HFFc6 (cell line): ENCODE measurements at regions not wholly inside any gene's neighbourhood (a gene's known extent, or its start where the extent isn't known, plus 50 kb on each side); places are given as distances from the start of the nearest gene placed in this dataset.

Source experiments
- DNase-seq: peaks from one replicate; pipeline ENCODE4 v3.0.0-alpha.2; 2018
- H3K27ac Mint-ChIP-seq: 2 replicates; pipeline ENCODE4 v1.8.0; 2020; ENCODE audit warnings: mild to moderate bottlenecking, mixed read lengths
- H3K27me3 Mint-ChIP-seq: 2 replicates; pipeline ENCODE4 v1.8.0; 2021; ENCODE audit warnings: mild to moderate bottlenecking, moderate library complexity, mixed read lengths; ENCODE audit not compliant: insufficient read depth
- H3K36me3 Mint-ChIP-seq: 2 replicates; pipeline ENCODE4 v1.8.0; 2021; ENCODE audit warnings: low read depth, mixed read lengths
- H3K4me1 Mint-ChIP-seq: 2 replicates; pipeline ENCODE4 v1.8.0; 2020; ENCODE audit warnings: low read depth, mixed read lengths
- H3K4me3 Mint-ChIP-seq: 2 replicates; pipeline ENCODE4 v1.8.0; 2020; ENCODE audit warnings: mild to moderate bottlenecking, moderate library complexity, mixed read lengths
- H3K9me3 Mint-ChIP-seq: 2 replicates; pipeline ENCODE4 v1.8.0; 2020; ENCODE audit warnings: mild to moderate bottlenecking, mixed read lengths
- TF ChIP-seq, protein P1 (sequence below): fragments of 200-600 bp; sonication (generic); IDR thresholded peaks from 2 replicates; pipeline ENCODE4 v1.5.0; 2021; ENCODE audit warnings: antibody characterized with exemption, mild to moderate bottlenecking

DNA sequence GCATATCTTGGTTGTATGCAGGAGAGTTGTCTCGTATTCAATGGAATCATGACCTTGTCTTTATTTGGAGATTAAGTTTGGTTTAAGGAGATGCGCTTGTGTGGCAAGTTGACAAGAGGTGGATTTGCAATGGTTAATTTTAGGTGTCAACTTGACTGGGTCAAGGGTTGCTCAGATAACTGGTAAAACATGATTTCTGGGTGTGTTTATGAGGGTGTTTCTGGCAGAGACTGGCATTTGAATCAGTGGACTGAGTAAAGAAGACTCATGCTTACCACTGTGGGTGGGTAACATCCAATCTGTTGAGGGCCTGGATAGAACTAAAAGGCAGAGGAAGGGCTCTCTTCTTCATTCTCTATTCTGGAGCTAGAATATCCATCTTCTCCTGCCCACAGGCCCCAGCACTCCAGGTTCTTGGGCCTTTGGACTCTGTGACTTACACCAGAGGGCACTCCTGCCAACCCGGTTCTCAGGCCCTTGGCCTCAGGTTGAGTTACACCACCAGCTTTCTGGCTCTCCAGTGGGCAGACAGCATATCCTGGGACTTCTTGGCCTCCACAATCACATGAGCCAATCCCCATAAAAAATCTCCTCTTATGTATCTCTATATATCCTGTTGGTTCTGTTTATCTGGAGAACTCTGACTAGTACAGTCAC lies 141.5 kb upstream of the ARID2 start:
- H3K36me3 Mint-ChIP-seq, result no peaks in the 10 kb centered on the region
- DNase-seq, result no peak
- H3K27me3 Mint-ChIP-seq, result peaks cover 23% of the 10 kb centered on the region
- no peak overlapping the region for H3K27ac Mint-ChIP-seq
- H3K9me3 Mint-ChIP-seq, result no peaks in the 10 kb centered on the region
- H3K4me1 Mint-ChIP-seq, result no peaks in the 10 kb centered on the region
- no peak overlapping the region for H3K4me3 Mint-ChIP-seq
- TF ChIP-seq, protein P1, sequence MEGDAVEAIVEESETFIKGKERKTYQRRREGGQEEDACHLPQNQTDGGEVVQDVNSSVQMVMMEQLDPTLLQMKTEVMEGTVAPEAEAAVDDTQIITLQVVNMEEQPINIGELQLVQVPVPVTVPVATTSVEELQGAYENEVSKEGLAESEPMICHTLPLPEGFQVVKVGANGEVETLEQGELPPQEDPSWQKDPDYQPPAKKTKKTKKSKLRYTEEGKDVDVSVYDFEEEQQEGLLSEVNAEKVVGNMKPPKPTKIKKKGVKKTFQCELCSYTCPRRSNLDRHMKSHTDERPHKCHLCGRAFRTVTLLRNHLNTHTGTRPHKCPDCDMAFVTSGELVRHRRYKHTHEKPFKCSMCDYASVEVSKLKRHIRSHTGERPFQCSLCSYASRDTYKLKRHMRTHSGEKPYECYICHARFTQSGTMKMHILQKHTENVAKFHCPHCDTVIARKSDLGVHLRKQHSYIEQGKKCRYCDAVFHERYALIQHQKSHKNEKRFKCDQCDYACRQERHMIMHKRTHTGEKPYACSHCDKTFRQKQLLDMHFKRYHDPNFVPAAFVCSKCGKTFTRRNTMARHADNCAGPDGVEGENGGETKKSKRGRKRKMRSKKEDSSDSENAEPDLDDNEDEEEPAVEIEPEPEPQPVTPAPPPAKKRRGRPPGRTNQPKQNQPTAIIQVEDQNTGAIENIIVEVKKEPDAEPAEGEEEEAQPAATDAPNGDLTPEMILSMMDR, result no peak

DNA sequence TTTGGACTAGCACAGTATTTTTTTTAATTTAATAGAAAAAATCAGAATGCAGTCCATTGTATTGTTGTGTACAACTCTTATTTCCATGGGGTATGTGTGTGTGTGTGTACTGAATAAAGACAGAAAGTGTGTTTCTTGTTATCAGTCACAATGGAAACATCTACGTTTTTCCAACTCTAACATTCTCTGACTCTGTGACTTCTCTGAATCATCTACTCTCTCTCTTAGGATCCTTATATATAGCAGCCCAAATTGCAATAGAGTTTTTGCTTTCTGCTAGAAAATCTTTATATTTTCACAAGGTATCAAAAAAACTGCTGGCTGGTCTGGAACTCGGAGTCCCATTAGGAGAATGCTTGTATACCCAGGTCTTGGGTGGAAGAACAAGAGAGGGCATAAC lies 138.9 kb upstream of the ARID2 start:
- no peak overlapping the region for H3K4me3 Mint-ChIP-seq
- H3K27me3 Mint-ChIP-seq, result peaks cover 28% of the 10 kb centered on the region
- H3K4me1 Mint-ChIP-seq, result no peaks in the 10 kb centered on the region
- H3K36me3 Mint-ChIP-seq, result no peaks in the 10 kb centered on the region
- DNase-seq, result no peak
- H3K27ac Mint-ChIP-seq, result no peak overlapping the region
- TF ChIP-seq, protein P1, result no peak
- H3K9me3 Mint-ChIP-seq, result no peaks in the 10 kb centered on the region

DNA sequence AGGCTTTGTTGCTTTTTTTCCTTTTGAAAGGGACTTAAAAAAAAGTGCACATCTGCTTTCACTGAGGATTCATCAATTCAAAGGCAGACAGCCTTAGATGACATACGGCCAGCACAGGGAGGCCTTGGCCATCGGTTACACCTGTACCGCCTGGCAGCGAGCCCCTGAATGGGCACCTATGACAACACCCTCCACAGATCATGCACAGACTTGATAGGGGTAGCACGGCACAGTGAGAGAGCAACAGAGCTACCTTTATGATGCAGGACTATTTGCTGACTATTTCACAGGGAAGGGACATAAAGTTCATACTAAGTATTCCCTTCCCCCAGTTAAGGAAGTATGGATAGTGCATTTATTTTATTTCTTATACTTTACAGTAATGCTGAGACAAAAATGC lies 137.9 kb upstream of the ARID2 start:
- no peak overlapping the region for H3K4me3 Mint-ChIP-seq
- no peaks in the 10 kb centered on the region for H3K4me1 Mint-ChIP-seq
- TF ChIP-seq, protein P1, result no peak
- DNase-seq, result no peak
- no peak overlapping the region for H3K27ac Mint-ChIP-seq
- no peaks in the 10 kb centered on the region for H3K36me3 Mint-ChIP-seq
- H3K9me3 Mint-ChIP-seq, result no peaks in the 10 kb centered on the region
- peaks cover 28% of the 10 kb centered on the region for H3K27me3 Mint-ChIP-seq

DNA sequence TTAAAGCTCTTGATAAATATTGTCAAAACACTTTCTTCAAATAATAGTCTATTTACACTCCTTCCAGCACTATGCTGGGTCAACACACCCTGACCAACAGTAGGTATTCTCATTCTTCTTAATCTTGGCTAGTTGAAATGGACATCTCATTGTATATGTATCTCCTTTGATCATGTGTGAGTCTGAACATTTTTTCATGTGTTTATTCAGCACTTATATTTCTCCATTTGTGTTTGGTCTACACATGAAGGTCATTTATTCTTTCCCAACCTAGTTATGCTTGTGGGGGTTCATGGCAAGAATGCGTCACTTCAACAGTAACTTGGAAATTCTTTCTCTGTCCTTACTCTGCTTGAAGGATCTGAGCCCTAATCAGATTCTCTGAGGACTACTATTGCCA lies 133.1 kb upstream of the ARID2 start:
- Mint-ChIP-seq H3K4me1 (no peaks in the 10 kb centered on the region), H3K4me3 (no peak overlapping the region), H3K27ac (no peak overlapping the region)

DNA sequence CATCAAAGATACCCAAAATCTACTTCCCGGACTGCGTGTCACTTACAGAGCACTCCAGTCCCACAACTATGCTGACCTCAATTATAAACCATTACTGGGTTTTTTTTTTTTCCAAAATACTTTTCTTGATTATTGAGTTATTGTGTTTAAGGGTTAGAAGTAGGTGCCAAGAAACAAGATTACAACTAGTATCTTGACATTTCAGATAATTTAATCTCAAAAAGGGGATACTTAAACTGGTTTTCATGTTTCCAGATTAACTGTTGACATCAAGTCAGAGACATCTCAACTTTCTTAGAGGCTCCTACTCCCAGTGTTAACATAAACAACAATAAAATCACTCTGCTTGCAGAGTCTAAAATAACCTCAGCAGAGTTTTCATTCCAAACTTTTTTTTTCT lies 131.2 kb upstream of the ARID2 start:
- DNase-seq, result no peak
- Mint-ChIP-seq H3K9me3 (no peaks in the 10 kb centered on the region), H3K4me1 (no peaks in the 10 kb centered on the region)

More for the DNA sequence above, 133.1 kb upstream of the ARID2 start:
- H3K27me3 Mint-ChIP-seq, result peaks cover 27% of the 10 kb centered on the region
- DNase-seq, result no peak
- TF ChIP-seq, protein P1, result no peak
- H3K9me3 Mint-ChIP-seq, result no peaks in the 10 kb centered on the region
- no peaks in the 10 kb centered on the region for H3K36me3 Mint-ChIP-seq

More for the DNA sequence above, 131.2 kb upstream of the ARID2 start:
- H3K27me3 Mint-ChIP-seq, result peaks cover 16% of the 10 kb centered on the region
- TF ChIP-seq, protein P1, result no peak
- H3K36me3 Mint-ChIP-seq, result no peaks in the 10 kb centered on the region
- no peak overlapping the region for H3K27ac Mint-ChIP-seq
- no peak overlapping the region for H3K4me3 Mint-ChIP-seq
